ENCODE measurements at regions not wholly inside any gene's neighbourhood (a gene's known extent, or its start where the extent isn't known, plus 50 kb on each side); places are given as distances from the start of the nearest gene placed in this dataset.

GRCh38 chr12:127363392-127363791, 903.6 kb upstream of the TMEM132C start:
- no peak for TF ChIP-seq CTCF (IDR thresholded peaks at IDR 0.05)
- no peak for TF ChIP-seq POLR2A (IDR thresholded peaks at IDR 0.05)

All from heart left ventricle (tissue), 13 donors.